DND-41 (cell line): ENCODE measurements at regions not wholly inside any gene's neighbourhood (a gene's known extent, or its start where the extent isn't known, plus 50 kb on each side); places are given as distances from the start of the nearest gene placed in this dataset.

Experiments
- ATAC-seq: fragments of 200-7000 bp; cut with Tn5 transposase; 3 replicates; pipeline ENCODE4 v1.9.1; 2021; ENCODE audit warnings: low read depth; ENCODE audit not compliant: insufficient read depth
- DNase-seq: peaks from one replicate; pipeline ENCODE4 v3.0.0-alpha.2; 2020
- H2AFZ ChIP-seq: 2 replicates; pipeline ENCODE4 v1.6.0; 2012; ENCODE audit warnings: low read depth, low read length
- H3K27ac ChIP-seq: 2 replicates; pipeline ENCODE4 v1.5.1; 2012; ENCODE audit warnings: low read length, inconsistent platforms
- H3K27me3 ChIP-seq: fragments of 200-600 bp; sonication (generic); 2 replicates; pipeline ENCODE4 v1.6.0; 2012; ENCODE audit warnings: low read length, mild to moderate bottlenecking, inconsistent platforms; ENCODE audit not compliant: insufficient read depth, poor library complexity
- H3K36me3 ChIP-seq: 2 replicates; pipeline ENCODE4 v1.5.1; 2012; ENCODE audit warnings: low read length, inconsistent platforms; ENCODE audit not compliant: insufficient read depth
- H3K4me1 ChIP-seq: 2 replicates; pipeline ENCODE4 v1.5.1; 2012; ENCODE audit warnings: mild to moderate bottlenecking, low read length; ENCODE audit not compliant: insufficient read depth
- H3K4me2 ChIP-seq: 2 replicates; pipeline ENCODE4 v1.6.0; 2012; ENCODE audit warnings: mild to moderate bottlenecking, moderate library complexity, low read length, inconsistent platforms; ENCODE audit not compliant: insufficient read depth
- H3K4me3 ChIP-seq, 2 experiments: fragments of 200-600 bp in 1 of 2; shearing (Covaris generic) in 1 of 2; 2 replicates each; pipeline ENCODE4 v1.5.1; 2012 to 2016; ENCODE audit warnings: inconsistent platforms in 2 of 2, low read length in 2 of 2, mild to moderate bottlenecking in 2 of 2, low read depth in 1 of 2, moderate library complexity in 1 of 2
- H3K79me2 ChIP-seq: 2 replicates; pipeline ENCODE4 v1.6.0; 2012; ENCODE audit warnings: low read length, inconsistent platforms; ENCODE audit not compliant: insufficient read depth
- H3K9ac ChIP-seq: 2 replicates; pipeline ENCODE4 v1.6.0; 2012; ENCODE audit warnings: low read depth, mild to moderate bottlenecking, inconsistent platforms, low read length, moderate library complexity
- H3K9me3 ChIP-seq: 2 replicates; pipeline ENCODE4 v1.5.1; 2012; ENCODE audit warnings: low read length, moderate library complexity, mild to moderate bottlenecking, inconsistent platforms; ENCODE audit not compliant: insufficient read depth, severe bottlenecking
- H4K20me1 ChIP-seq: 2 replicates; pipeline ENCODE4 v1.6.0; 2012; ENCODE audit warnings: low read length; ENCODE audit not compliant: insufficient read depth
- CTCF ChIP-seq: IDR thresholded peaks from 2 replicates; pipeline ENCODE4 v1.5.1; 2012; ENCODE audit warnings: borderline replicate concordance, low read length, moderate library complexity, mild to moderate bottlenecking; ENCODE audit not compliant: poor library complexity, severe bottlenecking; ENCODE audit errors: extremely low read depth
- EZH2 ChIP-seq: IDR thresholded peaks from 3 replicates; pipeline ENCODE4 v1.6.1; 2012; ENCODE audit warnings: borderline replicate concordance, low read depth, mild to moderate bottlenecking, moderate library complexity, low read length, inconsistent platforms; ENCODE audit not compliant: severe bottlenecking

- TF ChIP-seq EZH2, result no peak
- TF ChIP-seq CTCF, result no peak
- no peaks in the 10 kb centered on the region for H3K4me1 ChIP-seq
- no peak for DNase-seq
Measured at GRCh38 chr15:38823263-38823662, 258.6 kb upstream of the RASGRP1 start.

GRCh38 chr15:38824719-38825118 lies 260.1 kb upstream of the RASGRP1 start:
- no peaks in the 10 kb centered on the region for H3K4me1 ChIP-seq

More at GRCh38 chr15:38823263-38823662, 258.6 kb upstream of the RASGRP1 start:
- no peak for ATAC-seq
- Histone ChIP-seq H3K79me2 (no peaks in the 10 kb centered on the region), H3K4me2 (no peak overlapping the region), H3K4me3 (no peak overlapping the region), H3K9me3 (no peaks in the 10 kb centered on the region), H4K20me1 (no peaks in the 10 kb centered on the region), H2AFZ (no peak overlapping the region), H3K27me3 (peaks cover 9% of the 10 kb centered on the region), H3K9ac (no peak overlapping the region), H3K27ac (no peak overlapping the region), H3K36me3 (no peaks in the 10 kb centered on the region)

GRCh38 chr15:38826880-38827279 lies 262.3 kb upstream of the RASGRP1 start:
- ATAC-seq (no peak), DNase-seq (no peak)
- H3K27ac ChIP-seq, result no peak overlapping the region
- no peak overlapping the region for H3K9ac ChIP-seq
- no peaks in the 10 kb centered on the region for H4K20me1 ChIP-seq
- no peaks in the 10 kb centered on the region for H3K79me2 ChIP-seq
- H3K27me3 ChIP-seq, result peaks cover 7% of the 10 kb centered on the region
- no peak overlapping the region for H3K4me2 ChIP-seq
- no peaks in the 10 kb centered on the region for H3K36me3 ChIP-seq
- H3K4me3 ChIP-seq, result no peak overlapping the region
- H3K4me1 ChIP-seq, result no peaks in the 10 kb centered on the region
- no peak overlapping the region for H2AFZ ChIP-seq
- TF ChIP-seq EZH2, result no peak
- no peak for TF ChIP-seq CTCF
- no peaks in the 10 kb centered on the region for H3K9me3 ChIP-seq

More at GRCh38 chr15:38824719-38825118, 260.1 kb upstream of the RASGRP1 start:
- H3K9ac ChIP-seq, result no peak overlapping the region
- DNase-seq (no peak), ATAC-seq (no peak)
- H3K4me3 ChIP-seq, result no peak overlapping the region
- H3K27me3 ChIP-seq, result peaks cover 7% of the 10 kb centered on the region
- no peak for TF ChIP-seq EZH2
- TF ChIP-seq CTCF, result no peak
- no peak overlapping the region for H3K27ac ChIP-seq
- no peak overlapping the region for H2AFZ ChIP-seq
- H3K9me3 ChIP-seq, result no peaks in the 10 kb centered on the region
- H3K36me3 ChIP-seq, result no peaks in the 10 kb centered on the region
- no peaks in the 10 kb centered on the region for H3K79me2 ChIP-seq
- H4K20me1 ChIP-seq, result no peaks in the 10 kb centered on the region
- no peak overlapping the region for H3K4me2 ChIP-seq
